Adrenal gland (tissue), 9 donors: ENCODE measurements at regions not wholly inside any gene's neighbourhood (a gene's known extent, or its start where the extent isn't known, plus 50 kb on each side); places are given as distances from the start of the nearest gene placed in this dataset.
"Not testable (repeated sequence)": the region's sequence is repeated elsewhere in the genome, so short reads cannot be mapped to it uniquely, and the experiment has no call there.

Source experiments
- DNase-seq, 7 donors: peaks; one replicate each; pipeline ENCODE4 v3.0.0-alpha.2; 2019 to 2020
- H3K27ac ChIP-seq, 5 donors: fragments of 200-600 bp; sonication (generic) in 4 of 5; 1 replicate in 3 of 5; 2 replicates in 2 of 5; pipeline versions ENCODE4 v1.5.1 to v1.8.0; 2016 to 2020; ENCODE audit warnings: mild to moderate bottlenecking in 1 of 5
- H3K27me3 ChIP-seq: fragments of 200-600 bp; 2 replicates; pipeline ENCODE4 v1.8.0; 2021
- H3K36me3 ChIP-seq, 2 donors: fragments of 200-600 bp; replicated peaks in 1 of 2; 1 replicate in 1 of 2; 2 replicates in 1 of 2; pipeline versions ENCODE4 v1.5.1 to v1.8.0; 2018 to 2022
- H3K4me1 ChIP-seq, 2 donors: fragments of 200-600 bp; replicated peaks in 1 of 2; 1 replicate in 1 of 2; 2 replicates in 1 of 2; pipeline versions ENCODE4 v1.5.1 to v1.8.0; 2018 to 2021
- H3K4me3 ChIP-seq, 4 donors: fragments of 200-600 bp; sonication (generic) in 3 of 4; one replicate each; pipeline ENCODE4 v1.5.1; 2016 to 2018
- H3K9me3 ChIP-seq, 3 donors: fragments of 200-600 bp; sonication (generic) in 1 of 3; replicated peaks in 1 of 3; 1 replicate in 2 of 3; 2 replicates in 1 of 3; pipeline versions ENCODE4 v1.5.1 to v1.8.0; 2016 to 2021
- CTCF ChIP-seq, 6 experiments: fragments of 450-650 bp in 4 of 6; fragments of 200-600 bp in 2 of 6; sonication (generic) in 1 of 6; IDR thresholded peaks; 1 replicate in 5 of 6; 2 replicates in 1 of 6; pipeline versions ENCODE4 v1.5.1 to v1.8.0; 2016 to 2021; ENCODE audit warnings: antibody characterized with exemption in 6 of 6, mild to moderate bottlenecking in 2 of 6, moderate library complexity in 1 of 6
- POLR2A ChIP-seq, 2 donors: fragments of 450-650 bp; IDR thresholded peaks; one replicate each; pipeline ENCODE4 v1.6.1; 2017; ENCODE audit warnings: antibody characterized with exemption in 2 of 2, mild to moderate bottlenecking in 2 of 2, moderate library complexity in 1 of 2
- WGBS, 4 donors: extraction: QIAGEN DNeasy Blood & Tissue Kit in 2 of 4; methylation state at CpG; one replicate each; pipeline versions ENCODE4 v1.1.5 to v1.1.7; 2013 to 2017; 5-methylcytosine and 5-hydroxymethylcytosine counted together
- intact Hi-C, 2 donors: fragments of 100-400 bp; cut with DNase I; formaldehyde crosslinking; loops; one replicate each; pipeline versions ENCODE4 v1.14.1 to v1.15.0; 2022 to 2023
- donor health status: healthy with polysubstance abuse.
- donor health status: Bipolar disorder and iron deficiency.
- donor health status: DM: yes; HTN: yes; CAD: no.
- donor health status: DM: no; HTN: no; CAD: no.
- donor health status: DM: no; HTN: no; CAD: no.

- no peaks in the 10 kb centered on the region for H3K4me1 ChIP-seq
- H3K36me3 ChIP-seq, result no peaks in the 10 kb centered on the region
- H3K27me3 ChIP-seq, result no peaks in the 10 kb centered on the region
- no peaks in the 10 kb centered on the region for H3K9me3 ChIP-seq
- intact Hi-C loops, result no loop called here
- TF ChIP-seq POLR2A (IDR thresholded peaks at IDR 0.05) (no peak), CTCF (IDR thresholded peaks at IDR 0.05) (no peak)
- H3K27ac ChIP-seq, result no peak overlapping the region
- H3K4me3 ChIP-seq, result no peak overlapping the region
- no peak for DNase-seq
- WGBS, 4 donors, result 77 to 80% (median 79%) methylated on average over 18 to 19 of the region's 19 CpGs
Measured at GRCh38 chr1:213418268-213419071, 367.4 kb downstream of the RPS6KC1 start.

GRCh38 chr1:213419401-213420030 is 368.5 kb downstream of the RPS6KC1 start:
- Histone ChIP-seq H3K4me3 (no peak overlapping the region), H3K4me1 (no peaks in the 10 kb centered on the region), H3K36me3 (no peaks in the 10 kb centered on the region), H3K9me3 (no peaks in the 10 kb centered on the region), H3K27me3 (no peaks in the 10 kb centered on the region), H3K27ac (no peak overlapping the region)
- intact Hi-C loops, result no loop called here
- TF ChIP-seq POLR2A (IDR thresholded peaks at IDR 0.05) (no peak), CTCF (IDR thresholded peaks at IDR 0.05) (no peak)
- WGBS, 4 donors, result 81 to 92% (median 89%) methylated on average over 3 of the region's 3 CpGs
- no peak for DNase-seq

GRCh38 chr1:213421178-213421577 is 370.1 kb downstream of the RPS6KC1 start:
- H3K4me1 ChIP-seq, H3K9me3 ChIP-seq, DNase-seq, H3K36me3 ChIP-seq, H3K27ac ChIP-seq, intact Hi-C loops, H3K4me3 ChIP-seq, H3K27me3 ChIP-seq: not testable (repeated sequence)
- 88 to 92% (median 91%) methylated on average over 7 of the region's 7 CpGs for WGBS, 4 donors

- intact Hi-C loops, result no loop called here
- 62 to 78% (median 70%) methylated on average over 4 of the region's 4 CpGs for WGBS, 4 donors
- Histone ChIP-seq H3K27me3 (no peaks in the 10 kb centered on the region), H3K36me3 (no peaks in the 10 kb centered on the region), H3K27ac (no peak overlapping the region), H3K9me3 (no peaks in the 10 kb centered on the region), H3K4me3 (no peak overlapping the region), H3K4me1 (no peaks in the 10 kb centered on the region)
- no peak for DNase-seq
- no peak for TF ChIP-seq CTCF (IDR thresholded peaks at IDR 0.05)
- TF ChIP-seq POLR2A (IDR thresholded peaks at IDR 0.05), result no peak
Measured at GRCh38 chr1:213423041-213423440, 372.0 kb downstream of the RPS6KC1 start.
